ENCODE measurements at regions not wholly inside any gene's neighbourhood (a gene's known extent, or its start where the extent isn't known, plus 50 kb on each side); places are given as distances from the start of the nearest gene placed in this dataset.
"Not testable (repeated sequence)": the region's sequence is repeated elsewhere in the genome, so short reads cannot be mapped to it uniquely, and the experiment has no call there.

DNA sequence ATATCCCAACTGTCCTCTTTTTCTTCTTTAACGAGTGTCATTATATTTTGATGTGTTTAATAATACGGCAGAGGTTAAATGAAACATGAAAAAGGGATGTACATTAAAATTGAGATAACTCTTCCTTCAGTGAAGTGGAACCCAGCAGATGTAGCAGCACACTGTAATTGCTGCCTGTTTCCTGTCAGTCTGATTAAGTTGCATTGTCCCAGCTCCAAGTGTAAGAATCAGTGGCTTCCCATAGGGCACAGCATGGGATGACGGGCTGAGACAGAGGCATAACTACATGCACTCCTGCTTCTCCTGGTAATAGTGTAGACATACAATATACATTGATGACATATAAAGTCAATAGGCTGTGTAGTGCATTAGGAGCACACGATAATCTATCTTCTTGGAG lies 175.8 kb upstream of the TCF4 start:
- DNase-seq, result no peak

GRCh38 chr18:55763298-55763697 lies 175.3 kb upstream of the TCF4 start:
- no peak for DNase-seq

DNA sequence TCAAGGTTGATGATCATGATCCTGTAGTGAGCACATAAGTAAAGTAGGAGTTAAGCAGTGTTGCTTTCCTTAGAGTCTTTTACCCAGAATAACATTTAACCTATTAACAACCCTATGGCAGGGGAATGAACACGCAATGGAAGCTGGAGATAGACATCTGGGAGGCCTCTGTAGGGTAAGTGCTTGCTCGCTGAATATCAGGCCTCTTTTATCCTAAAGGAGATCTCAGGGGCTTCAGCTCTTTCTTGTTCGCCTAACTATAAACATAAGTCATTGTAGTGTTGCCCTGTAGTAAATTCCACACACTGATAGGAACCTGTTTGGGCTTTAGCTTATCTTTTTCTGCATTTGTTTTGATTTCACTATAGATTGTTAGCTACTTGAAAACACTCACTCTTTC lies 174.4 kb upstream of the TCF4 start:
- DNase-seq, result no peak

- DNase-seq, result no peak
Observed at GRCh38 chr18:55753643-55754263, 165.8 kb upstream of the TCF4 start.

- no peak for DNase-seq
Observed at GRCh38 chr18:55751476-55751875, 163.5 kb upstream of the TCF4 start.

GRCh38 chr18:55748227-55748738 lies 160.3 kb upstream of the TCF4 start:
- no peak for DNase-seq

DNA sequence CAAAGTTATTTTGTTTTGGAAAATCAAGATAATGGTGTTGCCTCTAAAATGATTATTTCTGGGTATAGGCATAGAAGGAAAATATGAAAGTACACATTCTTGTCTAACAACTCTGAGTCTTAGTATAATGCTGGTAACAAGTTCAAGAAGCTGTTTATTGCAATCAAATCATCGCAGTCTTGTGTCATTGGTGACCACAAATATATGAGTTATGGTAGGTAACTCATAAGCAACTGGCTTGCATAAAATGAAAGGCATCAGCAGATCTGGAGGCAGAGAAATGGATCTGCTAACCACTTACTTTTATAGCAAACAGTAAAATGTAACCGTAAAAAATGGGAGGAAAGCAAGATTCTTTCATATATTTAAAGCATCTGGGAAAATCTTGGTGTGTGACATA lies 156.2 kb upstream of the TCF4 start:
- DNase-seq, result no peak

GRCh38 chr18:55743736-55744135 lies 155.7 kb upstream of the TCF4 start:
- no peak for DNase-seq

DNA sequence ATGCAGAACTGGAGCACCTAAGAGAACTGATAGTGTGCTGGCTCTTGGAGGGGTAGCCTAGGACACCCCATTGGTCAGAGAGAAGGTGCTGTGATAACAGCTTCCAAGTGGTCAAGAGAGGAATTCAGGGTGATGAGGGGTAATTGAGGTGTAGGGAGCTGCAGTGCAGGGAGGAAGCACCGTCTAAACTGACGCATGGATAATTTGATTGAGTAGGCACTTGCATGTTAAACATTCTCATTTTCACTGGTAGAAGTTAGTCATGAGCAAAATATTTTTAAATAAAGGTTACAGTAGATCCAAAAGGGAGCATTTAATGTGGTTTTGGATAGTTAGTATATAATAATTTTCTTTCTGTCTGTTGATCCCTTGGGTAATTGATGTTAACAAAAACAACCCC lies 155.1 kb upstream of the TCF4 start:
- no peak for DNase-seq

GRCh38 chr18:55739488-55739887 lies 151.5 kb upstream of the TCF4 start:
- DNase-seq, result no peak

DNA sequence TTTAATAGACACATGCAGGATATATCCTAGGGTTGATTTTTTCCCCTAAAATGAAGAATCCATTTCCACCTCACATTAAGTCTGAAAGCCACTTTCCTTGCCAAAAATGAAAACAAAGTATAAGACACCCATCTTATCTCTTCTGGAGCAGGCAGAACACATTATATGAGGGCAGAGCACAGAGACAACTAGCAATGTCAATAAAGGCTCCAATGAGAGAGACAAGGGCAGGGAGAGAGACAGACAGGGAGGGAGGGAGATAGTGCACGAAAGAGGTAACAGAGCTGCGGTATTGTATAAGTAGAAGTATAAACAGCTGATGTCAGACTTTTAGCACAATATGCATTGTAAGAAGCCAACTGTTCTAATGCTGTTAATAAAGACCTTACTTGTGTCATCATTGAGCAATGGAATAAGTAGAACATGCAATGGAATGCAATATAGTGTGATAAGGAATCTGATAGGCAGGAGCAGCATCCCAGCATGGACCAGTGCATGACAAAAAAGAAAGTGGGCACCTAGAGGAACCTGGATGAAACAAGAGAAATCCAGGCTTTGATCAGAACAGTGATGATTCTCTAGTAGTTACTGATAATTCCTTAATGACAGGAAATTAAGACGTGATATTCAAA lies 150.6 kb upstream of the TCF4 start:
- DNase-seq, result no peak

- no peak for DNase-seq
Observed at GRCh38 chr18:55737781-55738468, 149.9 kb upstream of the TCF4 start.

GRCh38 chr18:55737266-55737665 lies 149.3 kb upstream of the TCF4 start:
- no peak for DNase-seq

DNA sequence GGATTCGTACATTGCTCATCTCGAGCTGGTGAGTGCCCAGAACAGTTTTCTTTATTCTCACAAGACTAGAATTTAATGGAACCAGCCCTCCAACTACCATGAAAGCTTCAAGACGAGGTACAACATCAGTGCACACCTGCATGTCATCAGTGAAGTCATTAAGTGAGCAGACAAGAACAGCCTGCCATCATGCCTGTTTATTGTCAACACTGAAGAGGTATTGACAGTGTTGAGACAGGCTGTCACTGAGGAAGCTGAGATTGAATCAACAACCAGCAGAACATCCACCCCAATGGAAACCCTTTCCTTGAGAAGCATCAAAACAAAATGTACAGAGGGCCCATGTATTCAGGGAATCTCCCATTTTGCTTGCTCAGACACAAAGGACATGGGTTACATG lies 148.0 kb upstream of the TCF4 start:
- DNase-seq, result no peak

DNA sequence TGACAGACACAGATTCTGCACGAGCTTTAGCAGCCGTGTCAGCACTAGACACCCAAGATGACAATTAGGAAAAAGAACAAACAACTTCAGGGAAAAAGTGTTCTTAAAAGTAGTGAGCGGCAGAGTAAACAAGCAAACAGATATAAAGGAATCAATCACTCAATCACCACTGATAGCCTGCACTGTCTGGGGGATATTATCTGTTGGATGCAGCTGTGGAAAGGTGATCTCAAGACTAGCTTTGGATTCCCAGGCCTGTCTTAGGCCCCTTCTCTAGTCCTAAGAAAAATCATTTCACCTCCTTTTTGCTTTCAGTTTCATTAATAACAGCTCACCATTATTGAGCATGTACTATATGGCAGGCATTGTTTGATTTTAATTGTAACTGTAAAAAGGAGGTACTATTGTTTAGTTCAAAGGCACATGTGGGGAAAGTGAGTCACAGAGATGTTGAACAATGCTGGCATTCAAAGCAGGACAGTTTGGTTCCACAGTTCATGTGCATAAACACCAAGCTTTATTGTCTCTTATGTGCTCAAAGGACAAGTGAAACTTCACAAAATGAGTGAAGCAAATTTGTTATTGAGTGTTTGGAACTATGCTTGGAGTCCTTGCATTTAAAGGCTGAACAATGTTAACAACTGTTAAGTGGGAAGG lies 147.3 kb upstream of the TCF4 start:
- no peak for DNase-seq

GRCh38 chr18:55732227-55733106 lies 144.5 kb upstream of the TCF4 start:
- DNase-seq, result no peak

DNA sequence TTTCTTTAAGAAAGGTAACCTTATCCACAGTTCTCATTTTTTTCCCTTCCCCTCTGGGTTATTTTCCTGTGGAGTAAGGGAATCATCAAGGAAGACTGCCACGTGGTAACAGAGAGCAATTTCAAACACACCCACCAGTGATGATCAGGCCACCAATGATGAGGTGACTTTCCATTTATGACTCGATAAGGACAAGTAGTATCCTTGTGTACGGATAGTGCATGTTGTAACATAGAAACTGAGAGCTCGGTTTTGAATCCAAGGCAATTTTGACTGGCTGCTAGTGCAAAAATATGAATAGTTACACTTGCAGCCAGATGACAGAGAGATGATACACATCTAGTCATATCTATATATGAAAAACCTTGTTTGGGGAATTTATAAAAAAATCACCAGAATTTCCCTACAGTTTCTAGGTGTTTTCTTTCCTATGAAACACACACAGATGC lies 143.6 kb upstream of the TCF4 start:
- DNase-seq, result no peak

DNA sequence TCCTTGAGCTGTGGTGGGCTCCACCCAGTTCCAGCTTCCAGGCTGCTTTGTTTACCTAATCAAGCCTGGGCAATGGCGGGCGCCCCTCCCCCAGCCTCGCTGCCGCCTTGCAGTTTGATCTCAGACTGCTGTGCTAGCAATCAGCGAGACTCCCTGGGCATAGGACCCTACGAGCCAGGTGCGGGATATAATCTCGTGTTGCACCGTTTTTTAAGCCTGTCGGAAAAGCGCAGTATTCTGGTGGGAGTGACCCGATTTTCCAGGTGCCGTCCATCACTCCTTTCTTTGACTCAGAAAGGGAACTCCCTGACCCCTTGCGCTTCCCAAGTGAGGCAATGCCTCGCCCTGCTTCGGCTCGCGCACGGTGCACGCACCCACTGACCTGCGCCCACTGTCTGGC lies 133.0 kb upstream of the TCF4 start:
- not testable (repeated sequence) for DNase-seq

GRCh38 chr18:55713707-55714106 lies 125.7 kb upstream of the TCF4 start:
- DNase-seq, result no peak

DNA sequence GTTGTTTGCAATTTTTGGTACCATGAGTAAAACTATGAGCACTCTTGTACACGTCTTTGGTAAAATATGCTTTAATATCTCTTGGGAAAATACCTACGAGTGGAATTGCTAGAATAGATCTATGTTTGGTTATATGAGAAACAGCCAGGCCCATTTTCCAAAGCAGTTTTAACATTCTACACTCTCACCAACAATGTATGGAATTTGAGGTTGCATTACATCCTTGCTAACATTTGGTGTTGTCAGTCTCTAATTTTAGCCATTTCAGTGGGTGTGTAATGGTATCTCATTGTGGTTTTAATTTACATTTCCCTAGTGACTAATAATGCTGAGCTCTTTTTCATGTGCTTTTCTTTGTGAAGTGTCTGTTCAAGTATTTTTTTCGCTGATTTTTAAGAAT lies 118.9 kb upstream of the TCF4 start:
- DNase-seq, result no peak

DNA sequence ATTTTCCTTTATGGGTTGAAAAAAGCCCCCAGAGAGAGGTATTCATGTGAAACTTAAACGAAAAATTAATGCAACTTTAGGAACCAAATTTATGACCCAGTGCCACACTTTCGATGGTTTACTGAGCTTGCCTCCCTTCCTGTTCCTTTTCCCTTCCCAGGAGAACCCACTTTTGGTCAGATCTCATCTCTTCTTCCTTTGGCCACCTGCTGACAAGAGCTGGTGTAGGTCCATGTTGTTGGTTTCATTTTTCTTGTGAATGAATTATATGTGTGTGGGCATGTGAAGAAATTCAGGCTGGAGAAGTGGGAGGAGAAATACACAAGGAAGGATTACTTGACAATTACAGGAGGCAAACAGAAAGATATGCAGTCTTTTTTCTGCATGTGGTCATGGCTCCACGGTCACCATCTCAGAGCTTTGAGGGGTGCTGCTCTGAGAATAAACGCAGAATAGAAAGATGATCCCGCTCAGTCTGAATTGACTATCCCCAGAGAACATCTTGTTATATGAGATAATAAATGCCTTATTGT lies 111.3 kb upstream of the TCF4 start:
- no peak for DNase-seq

GRCh38 chr18:55696811-55697210 lies 108.8 kb upstream of the TCF4 start:
- DNase-seq, result no peak
